OCI-LY7 (cell line): ENCODE measurements at regions not wholly inside any gene's neighbourhood (a gene's known extent, or its start where the extent isn't known, plus 50 kb on each side); places are given as distances from the start of the nearest gene placed in this dataset.

ENCODE experiments used
- BruUV-seq: library from RNA; stranded (reverse); fragments of 400-500 nt; replicated peaks from 2 replicates; lab custom pipeline; 2021; lab: Mats Ljungman, UMichigan
- CTCF ChIA-PET: fragments of 300-600 bp; sonication (Branson Sonifier 250); formaldehyde crosslinking; loops from one replicate; lab custom pipeline; 2022; ENCODE audit warnings: antibody characterized with exemption; ENCODE audit not compliant: unreplicated experiment; lab: Charles Lee
- POLR2A ChIA-PET: fragments of 300-600 bp; sonication (Branson Sonifier 250); formaldehyde crosslinking; loops from one replicate; lab custom pipeline; 2022; ENCODE audit warnings: antibody characterized with exemption; lab: Charles Lee
- DNase-seq: peaks from one replicate; pipeline ENCODE4 v3.0.0-alpha.2; 2015; ENCODE audit warnings: low spot score
- H2AFZ ChIP-seq: fragments of 200-600 bp; sonication (generic), shearing (Covaris generic); 2 replicates; pipeline ENCODE4 v1.6.1; 2014; ENCODE audit warnings: mild to moderate bottlenecking, antibody characterized with exemption, low read length, moderate library complexity
- H3K27ac ChIP-seq: fragments of 200-600 bp; sonication (generic); 2 replicates; pipeline ENCODE4 v1.5.1; 2014; ENCODE audit warnings: mixed run types, low read depth, mild to moderate bottlenecking, moderate library complexity, low read length, inconsistent platforms; ENCODE audit not compliant: poor library complexity, severe bottlenecking
- H3K36me3 ChIP-seq: fragments of 200-600 bp; sonication (generic); 2 replicates; pipeline ENCODE4 v1.6.1; 2014; ENCODE audit warnings: mild to moderate bottlenecking, antibody characterized with exemption, low read length, moderate library complexity, mixed read lengths; ENCODE audit not compliant: insufficient read depth
- H3K4me1 ChIP-seq: fragments of 200-600 bp; sonication (generic); 2 replicates; pipeline ENCODE4 v1.5.1; 2014; ENCODE audit warnings: mild to moderate bottlenecking, low read length; ENCODE audit not compliant: insufficient read depth, poor library complexity, severe bottlenecking
- H3K4me2 ChIP-seq: fragments of 200-600 bp; sonication (generic); 2 replicates; pipeline ENCODE4 v1.6.1; 2014; ENCODE audit warnings: mild to moderate bottlenecking, low read length
- H3K4me3 ChIP-seq: fragments of 200-600 bp; sonication (generic); 2 replicates; pipeline ENCODE4 v1.5.1; 2014; ENCODE audit warnings: mild to moderate bottlenecking, low read depth, low read length; ENCODE audit not compliant: poor library complexity, severe bottlenecking
- H3K79me2 ChIP-seq: fragments of 200-600 bp; sonication (generic); 2 replicates; pipeline ENCODE4 v1.6.1; 2016; ENCODE audit warnings: low read depth, mild to moderate bottlenecking, low read length, moderate library complexity, mixed read lengths; ENCODE audit not compliant: insufficient read depth
- H3K9me2 ChIP-seq: fragments of 200-600 bp; sonication (generic); 2 replicates; pipeline ENCODE4 v1.6.1; 2016; ENCODE audit warnings: mild to moderate bottlenecking, low read length, mixed read lengths; ENCODE audit not compliant: insufficient read depth
- H3K9me3 ChIP-seq: fragments of 200-600 bp; sonication (generic); 2 replicates; pipeline ENCODE4 v1.6.1; 2014; ENCODE audit warnings: mild to moderate bottlenecking, mixed run types, low read length, mixed read lengths
- H4K20me1 ChIP-seq: fragments of 200-600 bp; sonication (generic); 2 replicates; pipeline ENCODE4 v1.6.1; 2014; ENCODE audit warnings: mild to moderate bottlenecking, antibody characterized with exemption, low read length, moderate library complexity, mixed read lengths; ENCODE audit not compliant: insufficient read depth
- EZH2phosphoT487 ChIP-seq: fragments of 200-600 bp; sonication (generic); IDR thresholded peaks from 2 replicates; pipeline ENCODE4 v1.6.1; 2018; ENCODE audit warnings: low read depth, borderline replicate concordance, mild to moderate bottlenecking, mixed run types, antibody characterized with exemption, low read length, moderate library complexity, mixed read lengths
- intact Hi-C: fragments of 100-400 bp; cut with micrococcal nuclease; formaldehyde crosslinking; loops from one replicate; pipeline ENCODE4 v1.10.0; 2022; ENCODE audit not compliant: unreplicated experiment
- TF ChIP-seq, protein P1 (sequence below): fragments of 200-600 bp; sonication (generic); conservative IDR thresholded peaks from 2 replicates; pipeline ENCODE4 v1.5.1; 2014; ENCODE audit warnings: mild to moderate bottlenecking, antibody characterized with exemption, low read length, moderate library complexity, mixed read lengths

DNA sequence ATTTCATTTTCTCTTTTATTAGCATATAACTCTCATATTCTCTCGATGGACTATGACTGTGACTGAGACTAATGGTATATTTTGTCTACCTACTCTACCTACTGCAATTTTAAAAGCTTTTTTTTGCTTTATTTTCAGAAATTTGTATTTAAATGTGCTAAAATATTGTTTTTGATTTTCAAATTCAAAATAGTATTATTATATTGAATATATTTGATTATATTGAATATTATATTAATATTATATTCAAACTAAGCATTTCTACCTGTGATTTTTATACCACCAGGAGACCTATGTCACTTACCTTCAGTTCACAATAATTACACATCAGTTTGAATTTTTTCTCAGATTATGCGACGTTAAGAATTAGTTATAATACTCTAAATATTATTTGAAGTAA is 700.5 kb upstream of the RGMB start:
- no peaks in the 10 kb centered on the region for H3K4me1 ChIP-seq
- no peaks in the 10 kb centered on the region for H4K20me1 ChIP-seq
- BruUV-seq: no TSS peak
- H3K36me3 ChIP-seq: no peaks in the 10 kb centered on the region
- H3K9me2 ChIP-seq: no peaks in the 10 kb centered on the region
- no peaks in the 10 kb centered on the region for H3K79me2 ChIP-seq
- no peak overlapping the region for H3K4me3 ChIP-seq
- POLR2A ChIA-PET: no interaction called here
- no peaks in the 10 kb centered on the region for H3K9me3 ChIP-seq
- H2AFZ ChIP-seq: no peak overlapping the region
- H3K27ac ChIP-seq: no peak overlapping the region
- H3K4me2 ChIP-seq: no peak overlapping the region
- CTCF ChIA-PET: no interaction called here
- intact Hi-C loops: no loop called here
- TF ChIP-seq, protein P1, sequence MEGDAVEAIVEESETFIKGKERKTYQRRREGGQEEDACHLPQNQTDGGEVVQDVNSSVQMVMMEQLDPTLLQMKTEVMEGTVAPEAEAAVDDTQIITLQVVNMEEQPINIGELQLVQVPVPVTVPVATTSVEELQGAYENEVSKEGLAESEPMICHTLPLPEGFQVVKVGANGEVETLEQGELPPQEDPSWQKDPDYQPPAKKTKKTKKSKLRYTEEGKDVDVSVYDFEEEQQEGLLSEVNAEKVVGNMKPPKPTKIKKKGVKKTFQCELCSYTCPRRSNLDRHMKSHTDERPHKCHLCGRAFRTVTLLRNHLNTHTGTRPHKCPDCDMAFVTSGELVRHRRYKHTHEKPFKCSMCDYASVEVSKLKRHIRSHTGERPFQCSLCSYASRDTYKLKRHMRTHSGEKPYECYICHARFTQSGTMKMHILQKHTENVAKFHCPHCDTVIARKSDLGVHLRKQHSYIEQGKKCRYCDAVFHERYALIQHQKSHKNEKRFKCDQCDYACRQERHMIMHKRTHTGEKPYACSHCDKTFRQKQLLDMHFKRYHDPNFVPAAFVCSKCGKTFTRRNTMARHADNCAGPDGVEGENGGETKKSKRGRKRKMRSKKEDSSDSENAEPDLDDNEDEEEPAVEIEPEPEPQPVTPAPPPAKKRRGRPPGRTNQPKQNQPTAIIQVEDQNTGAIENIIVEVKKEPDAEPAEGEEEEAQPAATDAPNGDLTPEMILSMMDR: no peak
- TF ChIP-seq EZH2phosphoT487: no peak
- no peak for DNase-seq

DNA sequence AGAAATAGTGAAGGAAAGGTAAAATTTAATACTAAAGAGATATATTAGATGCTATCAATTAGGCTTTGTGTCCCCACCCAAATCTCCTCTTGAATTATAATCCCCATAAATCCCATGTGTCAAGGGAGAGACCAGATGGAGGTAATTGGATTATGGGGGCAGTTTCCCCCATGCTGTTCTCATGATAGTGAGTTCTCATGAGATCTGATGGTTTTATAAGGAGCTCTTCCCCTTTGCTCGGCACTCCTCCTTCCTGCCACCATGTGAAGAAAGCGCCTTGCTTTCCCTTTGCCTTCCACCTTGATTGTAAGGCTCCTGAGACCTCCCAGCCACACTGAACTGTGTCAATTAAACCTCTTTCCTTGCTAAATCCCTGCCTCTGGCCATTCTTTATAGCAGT is 697.0 kb upstream of the RGMB start:
- CTCF ChIA-PET: no interaction called here
- no peak for DNase-seq
- intact Hi-C loops: no loop called here
- no TSS peak for BruUV-seq
- Histone ChIP-seq H4K20me1 (no peaks in the 10 kb centered on the region), H2AFZ (no peak overlapping the region), H3K4me3 (no peak overlapping the region), H3K27ac (no peak overlapping the region), H3K9me2 (no peaks in the 10 kb centered on the region), H3K4me1 (no peaks in the 10 kb centered on the region), H3K36me3 (no peaks in the 10 kb centered on the region), H3K79me2 (no peaks in the 10 kb centered on the region), H3K4me2 (no peak overlapping the region), H3K9me3 (no peaks in the 10 kb centered on the region)
- TF ChIP-seq, protein P1: no peak
- TF ChIP-seq EZH2phosphoT487: no peak
- POLR2A ChIA-PET: interaction anchor here (0.6 kb wide), 1 partner anchor 896 kb away, joined by 3 read pairs; no protein-coding TSS in a partner anchor

DNA sequence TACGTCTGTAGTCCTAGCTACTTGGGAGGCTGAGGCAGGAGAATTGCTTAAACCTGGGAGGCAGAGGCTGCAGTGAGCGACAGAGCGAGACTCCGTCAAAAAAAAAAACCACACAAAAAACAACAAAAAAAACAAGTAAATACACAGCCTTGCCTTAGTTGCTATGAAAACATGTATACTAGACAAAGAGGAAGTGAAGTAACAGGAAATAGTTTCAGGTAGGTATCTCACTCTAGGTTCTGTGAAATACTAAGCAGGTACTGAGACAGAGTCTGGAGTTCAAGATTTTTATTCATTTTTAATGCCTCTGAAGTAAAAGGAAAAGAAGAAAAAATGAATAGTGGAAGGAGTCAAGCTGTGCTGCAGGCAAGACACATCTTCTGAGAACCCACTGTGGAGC is 687.9 kb upstream of the RGMB start:
- intact Hi-C loops: no loop called here
- Histone ChIP-seq H3K4me1 (no peaks in the 10 kb centered on the region), H2AFZ (no peak overlapping the region), H3K79me2 (no peaks in the 10 kb centered on the region), H3K9me2 (no peaks in the 10 kb centered on the region), H3K4me2 (no peak overlapping the region), H3K9me3 (no peaks in the 10 kb centered on the region), H3K27ac (no peak overlapping the region), H3K36me3 (no peaks in the 10 kb centered on the region), H3K4me3 (no peak overlapping the region), H4K20me1 (no peaks in the 10 kb centered on the region)
- TF ChIP-seq EZH2phosphoT487: no peak
- TF ChIP-seq, protein P1: no peak
- no peak for DNase-seq
- ChIA-PET POLR2A (no interaction called here), CTCF (no interaction called here)
- BruUV-seq: no TSS peak
